Neural cell (in vitro differentiated cells): ENCODE measurements at regions not wholly inside any gene's neighbourhood (a gene's known extent, or its start where the extent isn't known, plus 50 kb on each side); places are given as distances from the start of the nearest gene placed in this dataset.

ENCODE experiments used
- CTCF ChIP-seq: fragments of 450-650 bp; IDR thresholded peaks from 2 replicates; pipeline ENCODE4 v1.5.1; 2014; ENCODE audit warnings: antibody characterized with exemption, mild to moderate bottlenecking, moderate library complexity; ENCODE audit not compliant: poor library complexity, severe bottlenecking
- EP300 ChIP-seq: fragments of 450-650 bp; conservative IDR thresholded peaks from 2 replicates; pipeline ENCODE4 v1.6.1; 2014; ENCODE audit warnings: antibody characterized with exemption, mild to moderate bottlenecking, moderate library complexity; ENCODE audit not compliant: poor library complexity, severe bottlenecking
- EZH2 ChIP-seq: fragments of 200-600, 300-800 bp; shearing (Covaris generic), sonication (generic); IDR thresholded peaks from 2 replicates; pipeline ENCODE4 v1.6.1; 2014; ENCODE audit warnings: antibody characterized with exemption, low read length, borderline replicate concordance, mild to moderate bottlenecking; ENCODE audit not compliant: insufficient read depth, poor library complexity, severe bottlenecking
- MXI1 ChIP-seq: fragments of 450-650 bp; conservative IDR thresholded peaks from 2 replicates; pipeline ENCODE4 v1.6.1; 2014; ENCODE audit warnings: antibody characterized with exemption, mild to moderate bottlenecking; ENCODE audit not compliant: poor library complexity, severe bottlenecking
- POLR2AphosphoS5 ChIP-seq: IDR thresholded peaks from 2 replicates; pipeline ENCODE4 v1.6.1; 2012
- RAD21 ChIP-seq: fragments of 450-650 bp; conservative IDR thresholded peaks from 2 replicates; pipeline ENCODE4 v1.6.1; 2014; ENCODE audit warnings: antibody characterized with exemption, mild to moderate bottlenecking, moderate library complexity
- REST ChIP-seq: IDR thresholded peaks from 2 replicates; pipeline ENCODE4 v1.6.1; 2012; ENCODE audit warnings: borderline replicate concordance
- SMC3 ChIP-seq: fragments of 450-650 bp; conservative IDR thresholded peaks from 2 replicates; pipeline ENCODE4 v1.6.1; 2014; ENCODE audit warnings: antibody characterized with exemption, mild to moderate bottlenecking, moderate library complexity; ENCODE audit not compliant: poor library complexity
- TAF1 ChIP-seq: IDR thresholded peaks from 2 replicates; pipeline ENCODE4 v1.6.1; 2012; ENCODE audit warnings: low read depth

GRCh38 chr7:1368184-1368681 lies 91.0 kb downstream of the MICALL2 start:
- TF ChIP-seq CTCF: no peak
- TF ChIP-seq EZH2: no peak
- TF ChIP-seq EP300: no peak
- no peak for TF ChIP-seq POLR2AphosphoS5
- no peak for TF ChIP-seq MXI1
- TF ChIP-seq SMC3: no peak
- no peak for TF ChIP-seq TAF1
- TF ChIP-seq RAD21: no peak
- TF ChIP-seq REST: no peak
